NCI-H2081 (cell line): ENCODE measurements at regions not wholly inside any gene's neighbourhood (a gene's known extent, or its start where the extent isn't known, plus 50 kb on each side); places are given as distances from the start of the nearest gene placed in this dataset.
A peak's percentile ranks its signal among the peaks of the same experiment; 100 is the strongest.
"Not testable (repeated sequence)": the region's sequence is repeated elsewhere in the genome, so short reads cannot be mapped to it uniquely, and the experiment has no call there.

Experiments used
- DNase-seq, 2 experiments: peaks; one replicate each; lab custom pipeline; 2025; lab: John Stamatoyannopoulos, UW

DNA sequence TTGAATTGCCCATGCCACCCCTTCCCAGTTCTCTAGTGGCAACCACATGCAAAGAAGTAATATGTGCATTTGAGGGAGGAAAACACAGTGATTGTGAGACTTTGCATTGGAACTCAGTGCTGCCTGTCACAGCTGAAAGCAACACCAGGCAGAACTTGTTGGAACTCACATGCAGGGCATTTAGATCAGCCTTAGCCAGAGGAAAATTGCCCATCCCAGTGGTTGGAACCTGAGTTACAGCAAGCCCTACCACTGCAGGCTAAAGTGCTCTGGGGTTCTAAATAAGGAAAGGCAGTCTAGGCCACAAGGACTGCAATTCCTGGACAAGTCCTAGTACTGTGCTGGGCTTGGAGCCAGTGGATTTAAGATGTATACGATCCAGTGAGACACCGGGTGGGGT, 245.3 kb upstream of the UFL1 start:
- no peak for DNase-seq

DNA sequence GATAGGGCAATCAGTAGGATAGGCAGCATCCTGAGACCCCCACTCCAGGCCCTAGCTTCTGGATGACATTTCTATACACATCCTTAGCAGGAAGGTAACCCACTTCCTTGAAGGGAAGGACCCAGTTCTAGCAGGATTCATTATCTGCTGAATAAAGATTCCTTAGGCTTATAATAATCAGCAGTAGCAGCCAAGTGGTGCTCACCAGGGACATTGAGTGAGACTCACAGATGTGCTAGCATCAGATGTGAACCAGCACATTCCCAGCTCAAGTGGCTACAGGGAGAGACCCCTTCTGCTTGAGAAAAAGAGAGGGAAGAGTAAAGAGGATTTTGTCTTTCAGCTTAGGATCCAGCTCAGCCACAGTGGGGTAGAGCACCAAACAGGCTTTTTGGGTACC, 244.8 kb upstream of the UFL1 start:
- DNase-seq = no peak

DNA sequence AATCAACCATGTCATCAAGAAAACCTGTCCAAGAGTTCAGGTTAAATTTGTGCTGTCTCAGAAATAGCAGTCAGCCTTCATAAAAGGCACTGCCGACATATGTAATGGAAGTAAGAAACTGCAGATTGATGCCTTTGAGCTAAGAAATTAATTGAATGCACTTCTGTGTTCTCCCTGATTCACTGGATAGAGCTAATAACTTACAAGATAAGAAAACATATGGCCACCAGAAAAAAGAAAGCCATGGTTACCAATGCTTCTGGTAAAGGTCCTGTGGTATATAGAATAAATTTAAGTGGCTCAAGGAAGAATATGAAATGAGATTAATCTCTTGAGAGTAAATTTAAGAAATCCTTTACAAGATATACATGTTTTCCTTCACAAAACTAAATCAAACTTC, 242.5 kb upstream of the UFL1 start:
- no peak for DNase-seq

DNA sequence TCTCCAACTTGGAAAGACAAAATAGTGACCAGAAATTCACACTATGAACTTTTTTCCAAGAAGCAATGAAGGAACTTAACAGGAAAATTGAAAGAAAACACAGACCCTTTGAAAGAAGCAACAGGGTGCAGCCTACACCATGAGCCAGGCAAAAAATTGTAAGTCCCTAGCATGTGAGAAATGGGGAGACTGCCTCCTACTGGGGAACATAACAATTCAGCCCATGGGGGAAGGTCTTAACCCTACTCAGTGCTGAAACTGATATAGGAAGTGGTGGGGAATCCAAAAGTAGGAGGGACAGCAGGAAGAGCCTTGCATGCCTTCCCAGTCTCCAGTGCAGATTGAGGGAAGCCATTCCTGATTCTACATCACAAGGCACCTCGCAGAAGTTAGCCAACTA, 235.1 kb upstream of the UFL1 start:
- DNase-seq = no peak

DNA sequence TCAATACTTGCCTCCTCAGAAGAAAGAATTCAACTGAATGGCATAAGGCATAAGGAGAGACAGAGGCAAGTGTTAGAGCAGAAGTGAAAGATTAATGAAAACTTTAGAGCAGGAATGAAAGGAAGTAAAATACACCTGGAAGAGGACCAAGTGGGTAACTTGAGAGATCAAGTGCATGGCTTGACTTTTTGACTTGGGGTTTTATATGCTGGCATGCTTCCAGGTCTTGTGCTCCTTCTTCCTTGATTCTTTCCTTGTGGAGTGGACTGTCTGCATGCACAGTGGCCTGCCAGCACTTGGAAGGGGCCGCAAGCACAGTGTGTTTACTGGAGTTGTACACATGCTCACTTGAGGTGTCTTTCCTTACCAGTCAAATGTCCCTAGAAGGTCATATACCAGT, 222.1 kb upstream of the UFL1 start:
- DNase-seq = no peak

DNA sequence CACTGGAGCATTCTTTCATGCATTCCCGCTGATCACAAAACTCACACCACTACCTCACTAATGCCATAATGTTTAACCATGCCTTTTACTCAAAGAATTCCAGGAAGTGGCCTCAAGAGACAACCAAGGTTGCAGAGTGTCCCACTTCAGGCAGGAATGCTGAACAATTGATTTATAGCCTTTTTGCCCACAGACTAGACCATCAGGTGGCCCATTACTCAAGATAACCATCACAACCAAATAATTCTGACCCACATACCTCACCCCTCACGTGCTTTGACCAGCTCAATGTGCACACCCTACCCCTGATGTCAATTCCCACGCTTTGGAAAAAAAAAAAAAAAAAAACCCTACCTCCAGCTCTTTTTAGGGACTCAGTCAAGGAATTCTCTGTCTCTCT, 220.6 kb upstream of the UFL1 start:
- DNase-seq = no peak

DNA sequence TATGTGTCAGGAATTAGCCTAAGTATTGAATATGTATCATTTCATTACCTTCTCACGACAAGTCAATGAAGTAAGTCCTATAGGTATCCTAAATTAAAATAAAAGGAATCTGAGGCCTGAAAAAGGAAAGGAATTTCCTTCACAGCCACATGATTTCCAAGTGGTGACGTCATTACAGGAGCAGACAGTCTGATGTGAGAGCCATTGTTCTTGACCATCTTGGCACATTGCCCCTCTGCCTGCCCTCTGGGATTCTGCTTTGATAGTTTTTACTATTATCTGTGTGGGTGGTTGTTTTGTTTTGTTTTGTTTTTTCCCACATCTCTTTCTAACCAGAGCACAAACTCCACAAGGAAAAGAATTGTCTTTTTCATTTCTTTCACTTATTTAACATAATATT, 219.8 kb upstream of the UFL1 start:
- DNase-seq = no peak

DNA sequence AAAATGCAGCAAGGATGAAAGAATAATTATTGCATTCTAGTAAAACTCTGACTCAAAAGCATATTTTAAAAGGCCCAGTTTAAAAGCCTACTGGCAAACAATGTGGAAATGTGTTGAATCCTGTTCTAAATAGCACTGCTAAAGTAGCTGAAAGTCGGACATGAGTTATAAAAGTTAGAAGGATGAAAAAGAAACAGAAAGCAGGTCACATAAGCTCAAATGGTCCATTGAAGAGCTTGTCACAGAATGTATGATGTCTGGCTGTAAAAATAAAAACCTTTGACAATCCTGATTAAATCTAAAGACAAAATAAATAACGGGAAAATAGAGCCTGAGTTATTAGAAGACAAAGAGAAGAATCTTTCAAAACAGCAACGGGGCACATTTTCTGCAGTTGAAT, 218.6 kb upstream of the UFL1 start:
- DNase-seq = no peak

DNA sequence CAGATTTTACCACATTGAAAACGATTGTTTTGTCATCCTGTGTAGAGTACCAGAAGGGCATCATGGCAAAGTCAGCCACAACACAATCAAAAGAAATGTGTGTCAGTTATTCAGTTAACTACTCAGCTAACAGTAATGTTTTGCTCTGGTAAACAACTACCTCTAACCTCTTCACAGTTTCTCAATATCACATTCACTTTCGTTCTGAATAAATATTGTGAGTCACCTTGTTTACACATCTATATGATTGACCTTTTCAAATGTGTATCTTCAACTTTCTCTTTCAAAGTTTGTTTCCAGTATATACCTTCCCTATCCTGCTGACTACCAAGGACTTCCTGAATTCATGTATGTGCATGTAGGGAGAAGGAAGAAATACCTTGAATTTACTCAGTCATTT, 216.6 kb upstream of the UFL1 start:
- no peak for DNase-seq

DNA sequence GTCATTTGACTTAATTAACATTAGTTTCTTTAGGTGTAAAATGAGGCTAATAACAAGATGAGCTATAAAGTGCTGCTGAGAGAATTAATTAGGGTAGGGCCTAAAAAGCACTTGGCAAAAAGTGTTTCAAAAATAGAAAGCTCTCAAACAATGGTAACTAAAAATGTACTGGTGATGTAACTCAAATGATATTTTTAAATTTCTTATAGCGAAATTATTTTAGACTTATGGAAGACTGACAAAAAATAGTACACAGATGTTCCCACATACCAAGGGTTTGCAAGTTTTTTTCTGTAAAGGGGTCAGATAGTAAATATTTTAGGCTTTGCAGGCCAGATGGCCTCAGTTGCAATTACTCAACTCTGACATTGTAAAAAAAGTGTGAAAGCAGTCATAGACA, 190.7 kb upstream of the UFL1 start:
- no peak for DNase-seq

DNA sequence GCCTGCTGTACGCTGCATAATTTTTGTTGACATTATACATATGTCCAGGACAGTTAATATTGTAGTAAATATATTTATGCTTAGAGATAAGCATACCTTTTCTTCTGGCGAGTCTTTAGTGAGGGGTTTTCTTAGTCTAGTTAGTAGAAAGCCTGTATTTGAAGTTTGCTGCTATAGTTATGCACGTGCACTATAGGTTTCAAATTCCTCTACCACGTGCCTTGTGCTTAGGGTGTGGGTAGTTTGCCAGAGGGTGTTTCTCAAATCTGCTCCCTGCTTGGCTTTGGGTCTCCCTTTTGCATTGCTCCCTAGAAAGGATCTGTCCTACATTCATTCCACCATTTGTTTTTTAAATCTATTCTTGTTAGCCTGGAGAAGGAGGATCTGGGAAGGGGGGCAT, 181.4 kb upstream of the UFL1 start:
- no peak for DNase-seq

DNA sequence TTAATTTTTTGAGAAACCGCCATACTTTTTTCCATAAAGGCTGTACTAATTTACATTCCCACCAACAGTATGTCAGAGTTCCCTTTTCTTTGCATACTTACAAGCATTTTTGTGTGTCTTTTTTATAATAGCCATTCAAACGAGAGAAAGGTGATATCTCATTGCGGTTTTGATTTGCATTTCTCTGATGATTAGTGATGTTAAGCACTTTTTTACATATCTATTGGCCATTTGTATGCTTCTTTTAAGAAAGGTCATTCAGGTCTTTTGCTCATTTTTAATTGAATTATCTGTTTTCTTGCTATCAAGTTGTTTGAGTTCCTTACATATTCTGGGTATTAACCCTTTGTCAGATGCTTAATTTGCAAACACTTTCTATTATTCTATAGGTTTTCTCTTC, 176.1 kb upstream of the UFL1 start:
- DNase-seq = no peak

DNA sequence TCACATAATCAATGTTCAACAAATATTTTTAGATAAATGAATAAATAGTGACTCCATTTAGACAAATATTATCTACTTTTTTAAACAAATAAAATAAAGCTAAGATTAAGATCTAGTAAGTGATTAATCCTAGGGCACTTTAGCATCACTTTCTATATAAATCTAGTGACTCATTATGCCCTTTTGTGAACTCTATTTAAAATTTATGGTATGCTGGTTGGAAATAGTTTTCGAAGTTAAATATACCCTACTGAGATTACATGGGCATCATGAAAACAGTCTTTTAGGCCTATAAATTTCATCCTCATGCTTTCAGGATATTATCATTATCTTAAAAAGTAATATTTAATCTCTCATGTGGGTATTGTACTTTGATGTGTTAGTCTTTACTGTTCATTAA, 140.4 kb upstream of the UFL1 start:
- no peak for DNase-seq

DNA sequence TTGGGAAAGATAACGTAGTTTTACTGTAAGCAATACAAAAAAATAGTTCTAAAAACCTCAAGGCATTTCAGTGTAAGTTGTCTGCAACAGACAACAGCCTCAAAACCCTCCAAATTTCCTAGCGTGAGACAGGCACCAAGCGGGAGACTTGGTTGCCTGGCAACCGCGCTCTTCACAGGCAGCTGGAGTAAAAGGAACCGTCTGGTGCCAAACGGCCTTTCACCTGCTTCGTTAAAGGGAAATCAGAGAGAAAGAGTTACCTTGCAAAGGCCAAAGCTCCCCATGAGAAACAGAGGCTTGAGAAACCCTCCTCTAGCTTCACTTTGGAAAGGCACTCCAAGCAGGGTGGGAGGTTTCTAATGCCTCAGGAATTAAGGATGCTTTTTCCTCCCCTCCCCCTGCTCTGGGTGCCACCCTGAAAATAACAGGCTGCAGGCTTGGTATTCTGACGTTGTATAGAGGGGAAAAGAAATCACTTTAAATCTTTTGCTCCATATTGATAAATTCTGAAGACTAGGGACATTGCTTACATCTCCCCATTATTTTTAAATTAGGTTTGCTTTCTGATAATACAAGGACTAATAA, 129.7 kb upstream of the UFL1 start:
- DNase-seq = peak; percentile 65 to 89

DNA sequence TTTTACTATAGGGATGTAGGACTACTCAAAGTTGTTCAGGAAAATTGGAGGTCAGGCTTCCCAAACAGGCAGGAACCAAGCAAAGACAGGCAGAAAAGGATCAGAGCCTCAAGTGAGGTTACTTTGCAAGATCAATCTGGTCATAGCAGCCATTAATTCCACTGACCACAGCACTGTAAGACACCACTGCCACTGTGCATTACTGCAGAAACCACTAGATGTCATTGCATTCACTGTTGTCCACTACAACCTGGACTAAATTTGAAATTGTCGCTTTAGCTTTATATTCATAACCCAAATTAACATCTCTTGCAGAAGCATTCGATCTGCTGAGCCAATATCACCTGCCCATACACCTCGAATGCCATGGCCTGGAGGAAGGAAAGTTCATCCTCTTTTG, 126.9 kb upstream of the UFL1 start:
- peak in 1 of 2 experiments; percentile 12 for DNase-seq

DNA sequence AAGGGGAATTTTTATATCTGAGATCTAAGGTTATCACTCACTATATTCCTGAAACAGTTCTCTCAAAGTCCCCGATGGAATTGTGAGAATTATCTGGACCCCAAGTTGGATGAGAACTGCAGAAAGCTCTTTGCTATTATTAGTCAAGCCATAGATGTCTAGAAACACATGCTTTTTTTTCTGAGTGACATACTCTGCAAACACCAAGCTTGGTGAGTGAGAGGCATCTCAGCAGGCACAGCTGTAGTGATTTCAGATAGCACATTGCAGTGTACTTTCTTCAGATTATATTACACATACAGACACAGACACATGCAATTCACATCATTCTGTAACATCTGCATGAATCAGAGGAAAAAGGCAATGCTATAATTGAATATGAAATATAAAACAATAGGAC, 111.1 kb upstream of the UFL1 start:
- DNase-seq = no peak

DNA sequence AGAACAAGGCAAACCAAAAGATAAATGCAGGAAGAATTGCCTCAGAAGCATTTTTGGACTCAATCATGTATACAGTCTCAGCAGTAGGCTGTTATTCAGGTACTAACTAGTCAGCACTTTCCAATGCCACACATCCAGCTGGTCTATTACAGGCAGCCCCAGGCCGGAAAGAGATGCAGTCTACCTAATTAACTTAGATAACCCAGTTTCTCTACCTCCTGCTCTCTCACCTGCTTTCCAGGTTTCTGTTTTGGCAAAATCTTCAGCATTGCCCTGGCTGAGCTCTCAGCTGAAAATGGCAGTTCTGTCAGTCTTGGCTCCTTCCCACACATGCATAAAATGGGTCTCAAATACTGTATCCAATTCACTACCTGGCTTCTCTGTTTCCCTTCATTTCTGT, 101.3 kb upstream of the UFL1 start:
- peak; percentile 12 to 75 for DNase-seq

DNA sequence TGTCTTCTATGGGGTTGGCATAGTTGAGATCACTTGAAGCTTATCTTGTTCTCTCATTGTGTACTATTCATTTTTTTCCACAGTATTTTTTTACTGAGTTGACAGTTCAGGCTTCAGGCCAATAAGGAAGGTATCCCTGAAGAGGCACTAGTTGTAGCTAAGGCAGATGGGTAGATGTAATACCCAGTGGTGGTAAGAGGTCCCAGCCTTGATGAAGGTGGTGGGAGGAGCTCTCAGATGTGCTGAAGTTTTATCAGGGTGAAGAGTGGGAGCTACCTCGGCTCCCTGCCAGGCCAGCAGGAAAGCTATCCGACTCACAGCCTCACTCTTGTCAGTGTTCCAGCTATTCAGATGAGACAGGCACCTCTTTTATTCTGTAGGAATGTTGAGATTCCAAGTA, 87.7 kb upstream of the UFL1 start:
- DNase-seq = no peak

DNA sequence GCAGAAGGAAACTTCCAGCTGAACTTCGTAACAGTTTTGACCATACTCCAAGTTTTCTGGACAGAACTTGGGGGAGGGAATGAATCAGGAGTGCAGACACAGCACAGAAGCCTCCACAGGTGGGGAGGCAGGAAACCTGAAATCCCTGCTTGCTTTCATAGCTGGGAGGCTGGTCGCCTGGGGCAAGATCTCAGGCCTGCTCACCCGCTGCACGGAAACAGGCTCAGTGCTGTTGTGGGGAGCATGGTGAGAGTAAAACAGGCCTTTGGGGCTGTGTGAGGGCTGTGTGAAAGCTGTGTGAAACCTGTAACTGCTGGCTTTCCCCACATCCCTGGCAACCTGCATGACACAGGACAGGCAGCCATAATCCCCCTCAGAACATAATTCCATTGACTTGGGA, 85.2 kb upstream of the UFL1 start:
- DNase-seq = no peak

DNA sequence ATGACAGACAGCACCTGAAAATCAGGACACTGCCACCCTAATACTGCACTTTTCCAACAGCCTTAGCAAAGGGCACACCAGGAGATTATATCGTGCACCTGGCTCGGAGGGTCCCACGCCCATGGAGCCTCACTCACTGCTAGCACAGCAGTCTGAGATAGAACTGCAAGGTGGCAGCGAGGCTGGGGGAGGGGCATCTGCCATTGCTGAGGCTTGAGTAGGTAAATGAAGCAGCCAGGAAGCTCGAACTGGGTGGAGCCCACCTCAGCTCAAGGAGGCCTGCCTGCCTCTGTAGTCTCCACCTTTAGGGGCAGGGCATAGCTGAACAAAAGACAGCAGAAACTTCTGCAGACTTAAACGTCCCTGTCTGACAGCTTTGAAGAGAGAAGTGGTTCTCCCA, 84.4 kb upstream of the UFL1 start:
- not testable (repeated sequence) for DNase-seq

DNA sequence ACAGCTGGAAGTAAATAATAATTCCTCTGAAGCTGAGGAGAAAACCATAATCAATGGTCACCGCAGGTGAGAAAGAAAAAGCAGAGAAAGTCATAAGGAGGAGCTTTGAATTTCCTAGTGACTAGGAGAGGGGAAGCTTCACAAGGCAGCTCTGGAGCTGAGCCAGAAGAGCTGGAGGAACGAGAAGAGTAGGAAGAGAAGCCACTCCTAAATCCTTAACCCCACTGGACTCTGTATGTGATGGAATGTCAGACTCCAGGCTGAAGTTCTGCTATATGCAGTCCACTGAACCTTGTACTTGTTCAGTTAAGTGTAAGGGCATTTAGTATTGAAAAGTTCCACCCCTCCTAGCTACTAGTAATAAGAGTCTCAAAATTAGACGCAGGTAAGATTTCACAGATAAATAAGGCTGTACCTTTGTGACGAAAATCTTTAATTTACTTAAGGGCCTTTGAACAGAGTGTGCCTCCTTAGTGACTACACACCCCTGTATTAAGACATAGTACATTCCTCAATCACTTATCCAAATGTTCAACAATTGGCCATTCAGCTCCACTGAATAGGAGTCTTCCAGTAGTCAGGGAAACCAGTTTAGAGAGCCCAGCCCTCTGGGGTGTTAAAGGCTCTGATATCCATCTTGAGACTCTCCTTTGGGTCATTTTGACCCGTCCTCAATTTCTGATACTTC, 71.4 kb upstream of the UFL1 start:
- no peak for DNase-seq

DNA sequence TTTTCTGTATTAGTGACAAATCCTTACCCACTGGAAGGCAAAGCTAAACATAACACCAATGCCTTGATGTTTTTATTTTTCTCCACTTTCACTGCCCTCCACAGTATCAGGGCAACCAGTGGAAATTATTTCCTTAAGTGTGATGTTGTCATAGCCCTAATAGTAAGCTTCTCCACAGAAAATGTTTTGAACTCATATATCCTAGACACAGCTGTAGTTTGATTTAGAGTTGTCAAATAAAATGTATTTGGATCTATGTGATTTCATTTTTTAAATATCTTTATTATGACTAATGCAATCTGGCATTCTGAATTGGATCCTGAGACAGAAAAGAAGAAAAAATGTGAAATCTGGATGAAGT, 70.9 kb upstream of the UFL1 start:
- no peak for DNase-seq

DNA sequence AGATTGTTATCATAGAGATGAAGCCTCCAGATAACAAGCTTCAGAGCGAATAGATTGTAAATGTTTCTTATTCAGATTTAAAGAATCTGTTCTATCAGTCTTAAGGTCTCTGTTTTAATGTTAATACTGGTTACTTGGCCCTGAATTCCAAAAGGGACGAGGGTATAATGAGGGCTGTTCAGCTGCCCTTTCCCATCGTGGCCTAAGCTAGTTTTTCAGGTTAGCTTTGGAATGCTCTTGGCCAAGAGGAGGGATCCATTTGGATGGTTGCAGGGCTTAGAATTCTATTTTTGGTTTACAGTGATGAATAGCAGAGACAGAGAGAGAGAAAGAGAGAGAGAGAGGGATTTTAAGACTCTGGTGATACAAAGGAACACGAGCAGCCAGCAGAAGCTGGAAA, 62.8 kb upstream of the UFL1 start:
- DNase-seq = no peak

DNA sequence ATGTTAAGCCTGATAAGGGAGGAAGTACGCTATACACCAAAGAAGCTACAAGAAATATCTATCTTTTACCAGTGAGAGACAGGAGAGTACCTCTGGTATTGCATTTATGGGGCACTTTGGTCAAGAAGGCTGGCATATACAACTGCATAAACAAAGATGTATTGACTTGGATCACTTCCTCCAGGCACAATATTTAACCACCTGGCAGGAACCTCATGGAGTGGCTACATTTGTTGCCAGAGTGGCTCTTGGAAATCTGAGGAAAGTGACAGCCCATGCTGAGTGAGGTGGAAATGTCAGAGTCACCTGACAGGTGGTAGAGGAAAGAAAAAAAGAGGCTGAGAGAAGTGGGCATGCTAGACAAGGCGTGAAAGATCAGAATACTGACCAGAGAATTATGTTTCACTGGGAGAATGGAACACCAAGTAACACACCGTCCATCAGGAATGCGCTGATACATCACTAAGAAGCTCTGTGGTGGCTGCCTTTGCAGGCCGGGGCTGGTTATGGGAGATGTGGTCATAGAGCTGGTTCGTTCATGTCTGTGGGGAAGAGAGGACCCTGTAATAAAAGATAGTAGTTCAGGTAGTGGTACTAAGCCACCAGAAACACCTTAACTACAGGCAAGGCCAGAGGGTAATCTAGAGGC, 61.4 kb upstream of the UFL1 start:
- DNase-seq = peak; percentile 9 to 78
